H9 (cell line): ENCODE measurements at regions not wholly inside any gene's neighbourhood (a gene's known extent, or its start where the extent isn't known, plus 50 kb on each side); places are given as distances from the start of the nearest gene placed in this dataset.

ENCODE experiments used
- DNase-seq: peaks from one replicate; pipeline ENCODE4 v3.0.0-alpha.2; 2017
- H2AFZ ChIP-seq: one replicate; pipeline ENCODE4 v1.6.1; 2013; ENCODE audit warnings: mild to moderate bottlenecking, low read length, control low read depth, moderate library complexity
- H2AK5ac ChIP-seq: 2 replicates; pipeline ENCODE4 v1.6.1; 2013; ENCODE audit warnings: low read length, control low read depth, mixed read lengths; ENCODE audit not compliant: insufficient read length
- H2BK120ac ChIP-seq: one replicate; pipeline ENCODE4 v1.6.1; 2013; ENCODE audit warnings: low read depth, mild to moderate bottlenecking, low read length, control low read depth, inconsistent platforms; ENCODE audit not compliant: poor library complexity, severe bottlenecking
- H2BK12ac ChIP-seq: 2 replicates; pipeline ENCODE4 v1.6.1; 2013; ENCODE audit warnings: low read length, control low read depth, mixed read lengths, low read depth; ENCODE audit not compliant: insufficient read length
- H2BK15ac ChIP-seq: 2 replicates; pipeline ENCODE4 v1.6.1; 2013; ENCODE audit warnings: low read depth, low read length, control low read depth
- H2BK20ac ChIP-seq: one replicate; pipeline ENCODE4 v1.6.1; 2013; ENCODE audit warnings: low read depth, mild to moderate bottlenecking, low read length, control low read depth, inconsistent platforms; ENCODE audit not compliant: poor library complexity, severe bottlenecking
- H2BK5ac ChIP-seq: 2 replicates; pipeline ENCODE4 v1.6.1; 2013; ENCODE audit warnings: low read length, control low read depth, mixed read lengths; ENCODE audit not compliant: insufficient read length
- H3K14ac ChIP-seq: 2 replicates; pipeline ENCODE4 v1.6.1; 2013; ENCODE audit warnings: low read length, control low read depth; ENCODE audit not compliant: insufficient read depth
- H3K18ac ChIP-seq: 2 replicates; pipeline ENCODE4 v1.6.1; 2013; ENCODE audit warnings: low read depth, mild to moderate bottlenecking, mixed read lengths, low read length, control low read depth; ENCODE audit not compliant: insufficient read length
- H3K23ac ChIP-seq: 2 replicates; pipeline ENCODE4 v1.6.1; 2013; ENCODE audit warnings: low read length, control low read depth, mixed read lengths, low read depth; ENCODE audit not compliant: insufficient read length
- H3K23me2 ChIP-seq: 2 replicates; pipeline ENCODE4 v1.6.1; 2013; ENCODE audit warnings: low read depth, mild to moderate bottlenecking, mixed read lengths, low read length, control low read depth; ENCODE audit not compliant: insufficient read length, poor library complexity, severe bottlenecking
- H3K27ac ChIP-seq: 2 replicates; pipeline ENCODE4 v1.5.1; 2013; ENCODE audit warnings: low read length, control low read depth, mixed read lengths, low read depth; ENCODE audit not compliant: insufficient read length
- H3K27me3 ChIP-seq: 2 replicates; pipeline ENCODE4 v1.6.1; 2013; ENCODE audit warnings: low read length, control low read depth, inconsistent platforms; ENCODE audit not compliant: insufficient read depth
- H3K4ac ChIP-seq: 2 replicates; pipeline ENCODE4 v1.6.1; 2013; ENCODE audit warnings: low read depth, mild to moderate bottlenecking, control low read depth, inconsistent platforms, low read length, moderate library complexity
- H3K4me1 ChIP-seq: 2 replicates; pipeline ENCODE4 v1.6.1; 2013; ENCODE audit warnings: low read length, control low read depth, inconsistent platforms; ENCODE audit not compliant: insufficient read depth
- H3K4me2 ChIP-seq: 2 replicates; pipeline ENCODE4 v1.6.1; 2013; ENCODE audit warnings: low read length, control low read depth, mixed read lengths; ENCODE audit not compliant: insufficient read length, insufficient read depth
- H3K56ac ChIP-seq: 2 replicates; pipeline ENCODE4 v1.6.1; 2013; ENCODE audit warnings: low read depth, mild to moderate bottlenecking, mixed read lengths, low read length, control low read depth; ENCODE audit not compliant: insufficient read length
- H3K79me1 ChIP-seq: 2 replicates; pipeline ENCODE4 v1.6.1; 2013; ENCODE audit warnings: low read depth, mild to moderate bottlenecking, moderate library complexity, low read length, control low read depth, inconsistent platforms; ENCODE audit not compliant: insufficient read depth, poor library complexity, severe bottlenecking
- H3K79me2 ChIP-seq: 2 replicates; pipeline ENCODE4 v1.6.1; 2013; ENCODE audit warnings: low read length, control low read depth, inconsistent platforms; ENCODE audit not compliant: insufficient read depth
- H3K9ac ChIP-seq: 2 replicates; pipeline ENCODE4 v1.6.1; 2013; ENCODE audit warnings: low read length, control low read depth, mixed read lengths; ENCODE audit not compliant: insufficient read length; ENCODE audit errors: extremely low read depth
- H3K9me3 ChIP-seq: one replicate; pipeline ENCODE4 v1.6.1; 2013; ENCODE audit warnings: low read depth, low read length, inconsistent platforms; ENCODE audit not compliant: control insufficient read depth
- H3T11ph ChIP-seq: one replicate; pipeline ENCODE4 v1.6.1; 2013; ENCODE audit warnings: mild to moderate bottlenecking, low read length, control low read depth, inconsistent platforms
- H4K20me1 ChIP-seq: one replicate; pipeline ENCODE4 v1.6.1; 2013; ENCODE audit not compliant: control insufficient read depth, insufficient read length, insufficient read depth
- H4K5ac ChIP-seq: 2 replicates; pipeline ENCODE4 v1.6.1; 2013; ENCODE audit warnings: low read depth, mild to moderate bottlenecking, mixed read lengths, low read length, control low read depth; ENCODE audit not compliant: insufficient read length
- H4K8ac ChIP-seq: replicated peaks from 2 replicates; pipeline ENCODE4 v1.6.1; 2013; ENCODE audit warnings: low read length, control low read depth, mixed read lengths, low read depth; ENCODE audit not compliant: insufficient read length
- H4K91ac ChIP-seq: 2 replicates; pipeline ENCODE4 v1.6.1; 2013; ENCODE audit warnings: low read depth, mild to moderate bottlenecking, moderate library complexity, mixed read lengths, low read length, control low read depth; ENCODE audit not compliant: insufficient read length
- H3K27ac Mint-ChIP-seq, 3 experiments: 2 replicates in 2 of 3; 3 replicates in 1 of 3; pipeline ENCODE4 v1.8.0; 2020 to 2021; ENCODE audit warnings: mixed read lengths in 3 of 3, mild to moderate bottlenecking in 1 of 3, moderate library complexity in 1 of 3
- H3K27me3 Mint-ChIP-seq: 2 replicates; pipeline ENCODE4 v1.8.0; 2021; ENCODE audit warnings: low read depth, mild to moderate bottlenecking, moderate library complexity, mixed read lengths
- H3K36me3 Mint-ChIP-seq, 3 experiments: 2 replicates in 2 of 3; 3 replicates in 1 of 3; pipeline ENCODE4 v1.8.0; 2020 to 2021; ENCODE audit warnings: low read depth in 3 of 3, mixed read lengths in 3 of 3; ENCODE audit not compliant: insufficient read depth in 1 of 3
- H3K4me1 Mint-ChIP-seq, 2 experiments: 2 replicates each; pipeline ENCODE4 v1.8.0; 2020; ENCODE audit warnings: mixed read lengths in 2 of 2
- H3K4me3 Mint-ChIP-seq, 2 experiments: 2 replicates in 1 of 2; 3 replicates in 1 of 2; pipeline ENCODE4 v1.8.0; 2020 to 2021; ENCODE audit warnings: mild to moderate bottlenecking in 2 of 2, mixed read lengths in 2 of 2, moderate library complexity in 1 of 2
- H3K9me3 Mint-ChIP-seq, 2 experiments: 2 replicates in 1 of 2; 3 replicates in 1 of 2; pipeline ENCODE4 v1.8.0; 2020; ENCODE audit warnings: mild to moderate bottlenecking in 2 of 2, mixed read lengths in 2 of 2, moderate library complexity in 1 of 2
- CTCF ChIP-seq: fragments of 200-600 bp; sonication (generic); conservative IDR thresholded peaks from 3 replicates; pipeline ENCODE4 v1.8.0; 2021; ENCODE audit warnings: antibody characterized with exemption, mild to moderate bottlenecking
- WGBS: extraction: QIAGEN DNeasy Blood & Tissue Kit; methylation state at CpG from one replicate; pipeline ENCODE4 v1.1.7; 2013; ENCODE audit warnings: missing lambda C conversion rate, low lambda C conversion rate, mixed read lengths; ENCODE audit not compliant: insufficient read length; ENCODE audit errors: extremely low coverage; 5-methylcytosine and 5-hydroxymethylcytosine counted together

GRCh38 chr9:91141407-91141965 lies 220.2 kb downstream of the AUH start:
- H3K56ac ChIP-seq = no peak overlapping the region
- no CpG with 5 or more reads among the region's 3 CpGs for WGBS
- H4K8ac ChIP-seq = no peak overlapping the region
- H4K5ac ChIP-seq = no peak overlapping the region
- Mint-ChIP-seq H3K4me3 (no peak overlapping the region), H3K27me3 (peaks cover 6% of the 10 kb centered on the region), H3K9me3 (peaks cover 2 to 10% of the 10 kb centered on the region in 2 experiments; a peak in 4 of 5 replicates), H3K36me3 (peaks cover 0 to 9% (median 5%) of the 10 kb centered on the region in 3 experiments; a peak in 4 of 7 replicates), H3K27ac (no peak overlapping the region), H3K4me1 (peaks cover 19 to 25% of the 10 kb centered on the region in 2 experiments)
- H3K9me3 ChIP-seq = no peaks in the 10 kb centered on the region
- H3K23ac ChIP-seq = no peak overlapping the region
- H4K20me1 ChIP-seq = no peaks in the 10 kb centered on the region
- H3T11ph ChIP-seq = no peak overlapping the region
- H3K4me2 ChIP-seq = no peak overlapping the region
- DNase-seq = no peak
- H4K91ac ChIP-seq = no peak overlapping the region
- no peak overlapping the region for H3K18ac ChIP-seq
- no peak overlapping the region for H3K4ac ChIP-seq
- no peaks in the 10 kb centered on the region for H3K4me1 ChIP-seq
- no peak overlapping the region for H2AFZ ChIP-seq
- no peak overlapping the region for H3K27ac ChIP-seq
- H3K79me1 ChIP-seq = no peaks in the 10 kb centered on the region
- H3K79me2 ChIP-seq = no peaks in the 10 kb centered on the region
- no peak overlapping the region for H2BK20ac ChIP-seq
- H2BK15ac ChIP-seq = no peak overlapping the region
- no peak overlapping the region for H2BK12ac ChIP-seq
- H3K9ac ChIP-seq = no peak overlapping the region
- no peak overlapping the region for H2AK5ac ChIP-seq
- H2BK120ac ChIP-seq = no peak overlapping the region
- no peaks in the 10 kb centered on the region for H3K27me3 ChIP-seq
- H3K23me2 ChIP-seq = no peaks in the 10 kb centered on the region
- TF ChIP-seq CTCF = no peak
- no peak overlapping the region for H3K14ac ChIP-seq
- H2BK5ac ChIP-seq = no peak overlapping the region
